Lower lobe of right lung (tissue), 2 donors: ENCODE measurements at regions not wholly inside any gene's neighbourhood (a gene's known extent, or its start where the extent isn't known, plus 50 kb on each side); places are given as distances from the start of the nearest gene placed in this dataset.
"Not testable (repeated sequence)": the region's sequence is repeated elsewhere in the genome, so short reads cannot be mapped to it uniquely, and the experiment has no call there.

Experiments used
- ATAC-seq, 2 donors: fragments of 200-7000 bp; cut with Tn5 transposase; one replicate each; pipeline ENCODE4 v1.9.1; 2020 to 2022; ENCODE audit warnings: mild to moderate bottlenecking in 2 of 2, moderate library complexity in 2 of 2
- DNase-seq: peaks from one replicate; pipeline ENCODE4 v3.0.0-alpha.2; 2020
- H3K27ac ChIP-seq: fragments of 200-600 bp; one replicate; pipeline ENCODE4 v1.8.0; 2022
- H3K27me3 ChIP-seq: fragments of 200-600 bp; one replicate; pipeline ENCODE4 v1.8.0; 2022; ENCODE audit warnings: low read depth
- H3K36me3 ChIP-seq: fragments of 200-600 bp; one replicate; pipeline ENCODE4 v1.8.0; 2022; ENCODE audit warnings: mild to moderate bottlenecking
- H3K4me1 ChIP-seq: fragments of 200-600 bp; one replicate; pipeline ENCODE4 v1.8.0; 2022
- H3K4me3 ChIP-seq: fragments of 200-600 bp; one replicate; pipeline ENCODE4 v1.8.0; 2022; ENCODE audit warnings: mild to moderate bottlenecking
- H3K9me3 ChIP-seq: fragments of 200-600 bp; one replicate; pipeline ENCODE4 v1.8.0; 2022
- CTCF ChIP-seq: fragments of 200-600 bp; IDR thresholded peaks from one replicate; pipeline ENCODE4 v1.8.0; 2022; ENCODE audit warnings: antibody characterized with exemption, mild to moderate bottlenecking
- intact Hi-C: fragments of 100-400 bp; cut with DNase I; formaldehyde crosslinking; loops from one replicate; pipeline ENCODE4 v1.11.0; 2022
- donor health status: DM: no; HTN: yes; CAD: no; lungs with severe emphysema.

GRCh38 chr10:52571516-52572182, 200.9 kb downstream of the MBL2 start:
- Histone ChIP-seq H3K4me3 (no peak overlapping the region), H3K36me3 (no peaks in the 10 kb centered on the region), H3K9me3 (no peaks in the 10 kb centered on the region), H3K27me3 (no peaks in the 10 kb centered on the region), H3K27ac (no peak overlapping the region), H3K4me1 (no peaks in the 10 kb centered on the region)
- DNase-seq (no peak), ATAC-seq (no peak)
- intact Hi-C loops = no loop called here
- no peak for TF ChIP-seq CTCF

DNA sequence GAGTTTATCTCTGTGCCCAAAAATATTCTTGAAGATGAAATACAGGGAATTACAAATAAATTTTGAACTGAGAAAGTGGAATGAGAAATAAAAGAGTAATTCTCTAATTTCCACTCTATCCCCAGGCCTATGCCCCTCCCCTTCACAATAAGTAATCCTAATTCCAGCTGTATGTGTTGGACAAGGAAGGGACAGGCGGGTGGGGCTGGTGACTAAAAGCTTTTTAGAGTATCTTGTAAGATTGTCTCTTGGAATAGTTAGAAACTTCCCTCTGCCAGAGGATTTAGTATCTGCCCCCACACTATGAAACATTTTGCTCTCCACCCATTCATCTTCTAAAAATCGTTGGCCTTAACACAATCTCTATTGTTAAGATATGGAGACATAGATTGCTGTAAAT, 199.2 kb downstream of the MBL2 start:
- no peak for ATAC-seq
- Histone ChIP-seq H3K9me3 (no peaks in the 10 kb centered on the region), H3K4me3 (no peak overlapping the region), H3K27me3 (no peaks in the 10 kb centered on the region), H3K27ac (no peak overlapping the region), H3K4me1 (no peaks in the 10 kb centered on the region), H3K36me3 (no peaks in the 10 kb centered on the region)
- no peak for DNase-seq
- TF ChIP-seq CTCF = no peak
- intact Hi-C loops = no loop called here

GRCh38 chr10:52574697-52575096, 197.9 kb downstream of the MBL2 start:
- no peak for ATAC-seq
- no peaks in the 10 kb centered on the region for H3K27me3 ChIP-seq
- H3K27ac ChIP-seq = no peak overlapping the region
- intact Hi-C loops = no loop called here
- no peak overlapping the region for H3K4me3 ChIP-seq
- no peak for TF ChIP-seq CTCF
- no peak for DNase-seq
- no peaks in the 10 kb centered on the region for H3K4me1 ChIP-seq
- no peaks in the 10 kb centered on the region for H3K9me3 ChIP-seq
- H3K36me3 ChIP-seq = no peaks in the 10 kb centered on the region

GRCh38 chr10:52577047-52577446, 195.5 kb downstream of the MBL2 start:
- no peaks in the 10 kb centered on the region for H3K9me3 ChIP-seq
- H3K27me3 ChIP-seq = no peaks in the 10 kb centered on the region
- H3K4me1 ChIP-seq = no peaks in the 10 kb centered on the region
- DNase-seq = no peak
- no peak for TF ChIP-seq CTCF
- H3K4me3 ChIP-seq = no peak overlapping the region
- no peak for ATAC-seq
- intact Hi-C loops = no loop called here
- H3K27ac ChIP-seq = no peak overlapping the region
- H3K36me3 ChIP-seq = no peaks in the 10 kb centered on the region

GRCh38 chr10:52578871-52579405, 193.6 kb downstream of the MBL2 start:
- DNase-seq (no peak), ATAC-seq (no peak)
- intact Hi-C loops = no loop called here
- Histone ChIP-seq H3K27me3 (no peaks in the 10 kb centered on the region), H3K36me3 (no peaks in the 10 kb centered on the region), H3K9me3 (no peaks in the 10 kb centered on the region), H3K4me1 (no peaks in the 10 kb centered on the region), H3K27ac (no peak overlapping the region), H3K4me3 (no peak overlapping the region)
- TF ChIP-seq CTCF = no peak

- H3K36me3 ChIP-seq, ATAC-seq, H3K4me1 ChIP-seq, H3K4me3 ChIP-seq, DNase-seq, H3K27me3 ChIP-seq, H3K27ac ChIP-seq, intact Hi-C loops, H3K9me3 ChIP-seq: not testable (repeated sequence)
These were observed 190.9 kb downstream of the MBL2 start for GRCh38 chr10:52581636-52582035.
